CD4-positive, CD25-positive, alpha-beta regulatory T cell (primary cell): ENCODE measurements at regions not wholly inside any gene's neighbourhood (a gene's known extent, or its start where the extent isn't known, plus 50 kb on each side); places are given as distances from the start of the nearest gene placed in this dataset.
"Not testable (repeated sequence)": the region's sequence is repeated elsewhere in the genome, so short reads cannot be mapped to it uniquely, and the experiment has no call there.

Experiments used
- ATAC-seq, 2 donors: fragments of 150-1000 bp; cut with Tn5 transposase; one replicate each; pipeline ENCODE4 v1.10.0; 2021; ENCODE audit warnings: low read depth in 2 of 2, moderate number of reproducible peaks in 2 of 2, moderate library complexity in 1 of 2
- DNase-seq, 3 donors: peaks; one replicate each; pipeline versions ENCODE4 v3.0.0 to v3.0.0-alpha.2; 2012 to 2022; ENCODE audit warnings: mixed read lengths in 1 of 3
- H3K27ac ChIP-seq: one replicate; pipeline ENCODE4 v1.7.0; 2013; ENCODE audit warnings: mild to moderate bottlenecking, low read length; ENCODE audit not compliant: insufficient read depth, poor library complexity, severe bottlenecking
- H3K27me3 ChIP-seq: one replicate; pipeline ENCODE4 v1.7.0; 2013; ENCODE audit warnings: low read length; ENCODE audit not compliant: control insufficient read depth, insufficient read depth
- H3K36me3 ChIP-seq: one replicate; pipeline ENCODE4 v1.7.0; 2013; ENCODE audit warnings: mild to moderate bottlenecking, low read length, moderate library complexity; ENCODE audit not compliant: control insufficient read depth, insufficient read depth
- H3K4me1 ChIP-seq: 2 replicates; pipeline ENCODE4 v1.7.0; 2013; ENCODE audit warnings: mild to moderate bottlenecking, low read length; ENCODE audit not compliant: insufficient read depth, control insufficient read depth, poor library complexity, severe bottlenecking
- H3K4me3 ChIP-seq: one replicate; pipeline ENCODE4 v1.7.0; 2013; ENCODE audit warnings: low read depth, mild to moderate bottlenecking, low read length, moderate library complexity
- H3K9me3 ChIP-seq, 2 experiments: 1 replicate in 1 of 2; 2 replicates in 1 of 2; pipeline ENCODE4 v1.7.0; 2013; ENCODE audit warnings: low read length in 2 of 2, mild to moderate bottlenecking in 1 of 2, moderate library complexity in 1 of 2; ENCODE audit not compliant: control insufficient read depth in 2 of 2
- H3K27ac Mint-ChIP-seq, 3 donors: one replicate each; pipeline ENCODE4 v1.8.0; 2020 to 2022; ENCODE audit warnings: mild to moderate bottlenecking in 3 of 3, mixed read lengths in 3 of 3, moderate library complexity in 2 of 3
- H3K27me3 Mint-ChIP-seq: one replicate; pipeline ENCODE4 v1.8.0; 2022; ENCODE audit warnings: mild to moderate bottlenecking, mixed read lengths
- H3K36me3 Mint-ChIP-seq: one replicate; pipeline ENCODE4 v1.8.0; 2020; ENCODE audit warnings: mixed read lengths
- H3K4me1 Mint-ChIP-seq, 4 donors: one replicate each; pipeline ENCODE4 v1.8.0; 2020 to 2022; ENCODE audit warnings: mixed read lengths in 4 of 4, mild to moderate bottlenecking in 1 of 4
- H3K4me3 Mint-ChIP-seq, 4 donors: one replicate each; pipeline ENCODE4 v1.8.0; 2020 to 2022; ENCODE audit warnings: mild to moderate bottlenecking in 4 of 4, mixed read lengths in 4 of 4, moderate library complexity in 3 of 4
- H3K9me3 Mint-ChIP-seq, 7 donors: one replicate each; pipeline ENCODE4 v1.8.0; 2020 to 2022; ENCODE audit warnings: mixed read lengths in 7 of 7, mild to moderate bottlenecking in 3 of 7, moderate library complexity in 2 of 7

DNA sequence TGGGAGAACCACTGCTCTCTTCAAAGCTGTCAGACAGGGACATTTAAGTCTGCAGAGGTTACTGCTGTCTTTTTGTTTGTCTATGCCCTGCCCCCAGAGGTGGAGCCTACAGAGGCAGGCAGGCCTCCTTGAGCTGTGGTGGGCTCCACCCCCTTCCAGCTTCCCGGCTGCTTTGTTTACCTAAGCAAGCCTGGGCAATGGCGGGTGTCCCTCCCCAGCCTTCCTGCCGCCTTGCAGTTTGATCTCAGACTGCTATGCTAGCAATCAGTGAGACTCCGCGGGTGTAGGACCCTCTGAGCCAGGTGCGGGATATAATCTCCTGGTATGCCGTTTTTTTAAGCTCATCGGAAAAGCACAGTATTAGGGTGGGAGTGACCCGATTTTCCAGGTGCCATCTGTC lies 141.0 kb downstream of the PLPPR4 start:
- not testable (repeated sequence) for H3K36me3 ChIP-seq, H3K4me1 Mint-ChIP-seq, H3K27me3 Mint-ChIP-seq, H3K9me3 Mint-ChIP-seq, H3K4me3 Mint-ChIP-seq, H3K4me3 ChIP-seq, H3K36me3 Mint-ChIP-seq, DNase-seq, H3K27ac ChIP-seq, H3K27ac Mint-ChIP-seq, H3K4me1 ChIP-seq, ATAC-seq, H3K27me3 ChIP-seq, H3K9me3 ChIP-seq

DNA sequence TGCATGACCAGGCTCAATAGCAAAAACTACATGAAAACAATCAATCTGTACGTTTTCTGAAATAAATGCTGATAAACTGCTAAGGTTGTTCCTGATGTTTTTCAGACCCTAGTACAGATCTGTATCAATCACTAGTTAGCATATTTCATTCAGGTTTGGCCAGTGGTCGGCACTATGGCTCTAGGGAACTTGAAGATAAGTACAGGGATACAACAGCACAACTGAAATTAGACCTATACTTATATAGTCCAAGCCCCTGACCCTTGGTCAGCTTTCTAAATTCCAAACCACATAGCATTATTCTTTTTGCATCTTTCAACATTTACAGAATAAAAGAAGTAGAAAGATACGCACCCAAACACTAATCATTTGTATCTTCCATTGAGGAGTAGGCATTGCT lies 142.7 kb downstream of the PLPPR4 start:
- no peak overlapping the region for H3K4me3 ChIP-seq
- no peak overlapping the region for H3K27ac ChIP-seq
- Mint-ChIP-seq H3K36me3 (no peaks in the 10 kb centered on the region), H3K4me3 (no peak overlapping the region), H3K27ac (no peak overlapping the region), H3K9me3 (peaks cover 0 to 11% (median 0%) of the 10 kb centered on the region in 7 donors), H3K27me3 (no peaks in the 10 kb centered on the region), H3K4me1 (no peaks in the 10 kb centered on the region)
- H3K27me3 ChIP-seq: no peaks in the 10 kb centered on the region
- no peaks in the 10 kb centered on the region for H3K4me1 ChIP-seq
- DNase-seq (no peak), ATAC-seq (no peak)
- H3K36me3 ChIP-seq: no peaks in the 10 kb centered on the region
- H3K9me3 ChIP-seq: no peaks in the 10 kb centered on the region

DNA sequence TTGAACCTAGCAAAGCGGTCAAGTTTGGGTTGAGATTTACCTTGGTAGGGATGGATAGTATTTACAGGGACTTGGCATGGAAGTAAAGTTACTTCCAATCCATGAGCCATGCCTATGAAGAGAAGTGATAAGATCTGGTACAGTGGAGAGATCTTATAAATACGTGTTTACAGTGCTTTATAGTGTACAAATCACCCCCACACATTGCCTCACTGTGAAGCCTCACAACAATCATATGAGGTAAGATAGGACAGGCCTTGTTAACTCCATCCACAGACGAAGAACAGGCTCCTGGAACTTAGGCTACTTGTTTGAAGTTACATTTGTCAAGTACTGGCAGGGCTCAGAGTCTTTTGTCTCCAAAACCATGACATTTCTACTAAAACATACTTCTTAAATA lies 159.8 kb downstream of the PLPPR4 start:
- no peak overlapping the region for H3K4me3 Mint-ChIP-seq
- ATAC-seq (no peak), DNase-seq (no peak)
- no peaks in the 10 kb centered on the region for H3K4me1 Mint-ChIP-seq
- H3K36me3 Mint-ChIP-seq: no peaks in the 10 kb centered on the region
- H3K9me3 Mint-ChIP-seq: peaks cover 0 to 10% (median 0%) of the 10 kb centered on the region in 7 donors
- Histone ChIP-seq H3K4me3 (no peak overlapping the region), H3K4me1 (no peaks in the 10 kb centered on the region), H3K36me3 (no peaks in the 10 kb centered on the region), H3K27me3 (no peaks in the 10 kb centered on the region), H3K27ac (no peak overlapping the region), H3K9me3 (peaks cover 0 to 3% of the 10 kb centered on the region in 2 experiments)
- no peak overlapping the region for H3K27ac Mint-ChIP-seq
- no peaks in the 10 kb centered on the region for H3K27me3 Mint-ChIP-seq

DNA sequence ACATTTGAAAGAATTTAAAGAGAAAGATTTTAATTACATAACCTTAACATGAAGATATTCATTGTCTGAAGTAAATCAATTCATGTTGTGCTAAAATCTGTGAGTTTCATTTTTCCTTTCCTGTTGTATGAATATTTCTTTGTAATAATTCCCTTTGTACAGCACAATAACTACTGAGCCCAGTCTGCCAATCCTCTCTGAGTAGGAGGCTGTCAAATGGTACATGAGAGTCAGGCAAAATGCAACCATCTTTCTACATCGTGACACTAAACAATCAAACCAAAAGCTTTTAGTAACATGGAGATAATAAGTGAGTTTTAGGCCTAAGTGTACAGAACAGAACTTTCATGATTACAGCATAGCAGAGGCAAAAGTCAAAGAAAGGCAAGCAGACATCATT lies 165.5 kb downstream of the PLPPR4 start:
- H3K4me1 ChIP-seq: no peaks in the 10 kb centered on the region
- Mint-ChIP-seq H3K9me3 (peaks cover 0 to 3% (median 0%) of the 10 kb centered on the region in 7 donors), H3K4me3 (no peak overlapping the region), H3K4me1 (no peaks in the 10 kb centered on the region), H3K36me3 (no peaks in the 10 kb centered on the region), H3K27me3 (no peaks in the 10 kb centered on the region), H3K27ac (no peak overlapping the region)
- H3K36me3 ChIP-seq: no peaks in the 10 kb centered on the region
- H3K4me3 ChIP-seq: no peak overlapping the region
- peaks cover 0 to 3% of the 10 kb centered on the region in 2 experiments for H3K9me3 ChIP-seq
- DNase-seq (no peak), ATAC-seq (no peak)
- H3K27ac ChIP-seq: no peak overlapping the region
- no peaks in the 10 kb centered on the region for H3K27me3 ChIP-seq

DNA sequence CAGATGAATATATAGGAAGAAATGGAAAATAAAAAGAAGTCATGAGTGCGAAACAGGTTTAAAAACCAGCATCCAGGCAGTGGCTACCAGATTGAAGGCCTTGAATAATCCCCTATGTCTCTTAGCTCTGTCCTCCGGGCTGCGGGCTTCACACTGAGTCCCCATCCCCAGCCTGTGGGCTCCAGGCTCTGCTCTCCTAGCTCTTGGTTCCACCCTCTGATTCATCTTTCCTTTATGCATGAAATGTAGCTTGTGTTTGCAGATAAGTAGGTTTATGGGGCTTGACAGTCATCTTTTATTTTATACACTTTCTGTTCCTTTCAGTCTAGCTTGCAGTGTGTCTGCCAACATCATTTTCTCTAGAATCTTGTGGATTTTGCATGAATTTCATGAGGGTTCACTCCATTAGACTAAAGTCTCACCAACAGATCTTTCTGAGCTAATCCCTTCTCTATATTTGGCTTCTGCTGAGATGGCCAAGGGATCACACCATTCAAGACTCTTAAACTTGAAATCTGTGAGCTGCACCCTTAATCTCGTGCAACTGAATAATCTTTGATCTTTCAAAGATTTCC lies 174.5 kb downstream of the PLPPR4 start:
- Mint-ChIP-seq H3K27me3 (peaks cover 4% of the 10 kb centered on the region), H3K36me3 (no peaks in the 10 kb centered on the region), H3K9me3 (peaks cover 0 to 2% (median 0%) of the 10 kb centered on the region in 7 donors), H3K4me3 (no peak overlapping the region), H3K27ac (no peak overlapping the region), H3K4me1 (no peaks in the 10 kb centered on the region)
- no peak for ATAC-seq
- DNase-seq: no peak
- no peaks in the 10 kb centered on the region for H3K36me3 ChIP-seq
- no peaks in the 10 kb centered on the region for H3K27me3 ChIP-seq
- H3K9me3 ChIP-seq: no peaks in the 10 kb centered on the region
- H3K4me1 ChIP-seq: no peaks in the 10 kb centered on the region
- no peak overlapping the region for H3K4me3 ChIP-seq
- H3K27ac ChIP-seq: no peak overlapping the region

DNA sequence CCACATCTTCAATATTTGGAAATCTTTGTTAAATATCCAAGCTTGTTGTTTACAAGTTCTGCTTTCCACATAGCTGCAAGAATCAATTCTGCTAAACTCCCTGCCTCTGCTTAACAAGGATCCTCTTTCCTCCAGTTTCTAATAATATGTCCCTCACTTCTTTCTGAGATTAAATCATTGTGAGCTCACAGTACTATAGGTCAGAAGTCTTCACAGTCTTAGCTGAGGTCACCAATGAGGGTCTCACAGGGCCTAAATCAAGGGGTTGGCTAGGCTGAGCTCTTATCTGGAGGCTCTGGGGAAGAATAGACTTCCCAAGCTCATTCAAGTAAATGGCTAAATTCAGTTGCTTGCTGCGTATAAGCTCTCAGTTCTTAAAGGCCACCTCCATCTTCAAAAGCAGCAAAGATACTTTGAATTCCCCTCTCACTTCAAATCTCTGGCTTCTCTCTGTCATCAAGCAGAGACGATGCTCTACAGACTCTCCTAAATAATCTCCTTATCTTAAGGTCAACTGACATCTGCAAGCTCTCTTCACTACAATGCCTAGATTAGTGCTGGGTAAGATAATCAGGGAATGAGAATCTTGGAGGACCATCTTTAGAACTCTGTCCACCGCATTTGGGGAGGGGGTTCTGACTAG lies 175.3 kb downstream of the PLPPR4 start:
- DNase-seq (no peak), ATAC-seq (no peak)
- H3K9me3 ChIP-seq: no peaks in the 10 kb centered on the region
- Mint-ChIP-seq H3K4me3 (no peak overlapping the region), H3K27ac (no peak overlapping the region), H3K9me3 (peaks cover 0 to 2% (median 0%) of the 10 kb centered on the region in 7 donors), H3K4me1 (no peaks in the 10 kb centered on the region), H3K36me3 (no peaks in the 10 kb centered on the region), H3K27me3 (peaks cover 4% of the 10 kb centered on the region)
- H3K36me3 ChIP-seq: no peaks in the 10 kb centered on the region
- H3K27me3 ChIP-seq: no peaks in the 10 kb centered on the region
- H3K4me3 ChIP-seq: no peak overlapping the region
- no peaks in the 10 kb centered on the region for H3K4me1 ChIP-seq
- no peak overlapping the region for H3K27ac ChIP-seq

DNA sequence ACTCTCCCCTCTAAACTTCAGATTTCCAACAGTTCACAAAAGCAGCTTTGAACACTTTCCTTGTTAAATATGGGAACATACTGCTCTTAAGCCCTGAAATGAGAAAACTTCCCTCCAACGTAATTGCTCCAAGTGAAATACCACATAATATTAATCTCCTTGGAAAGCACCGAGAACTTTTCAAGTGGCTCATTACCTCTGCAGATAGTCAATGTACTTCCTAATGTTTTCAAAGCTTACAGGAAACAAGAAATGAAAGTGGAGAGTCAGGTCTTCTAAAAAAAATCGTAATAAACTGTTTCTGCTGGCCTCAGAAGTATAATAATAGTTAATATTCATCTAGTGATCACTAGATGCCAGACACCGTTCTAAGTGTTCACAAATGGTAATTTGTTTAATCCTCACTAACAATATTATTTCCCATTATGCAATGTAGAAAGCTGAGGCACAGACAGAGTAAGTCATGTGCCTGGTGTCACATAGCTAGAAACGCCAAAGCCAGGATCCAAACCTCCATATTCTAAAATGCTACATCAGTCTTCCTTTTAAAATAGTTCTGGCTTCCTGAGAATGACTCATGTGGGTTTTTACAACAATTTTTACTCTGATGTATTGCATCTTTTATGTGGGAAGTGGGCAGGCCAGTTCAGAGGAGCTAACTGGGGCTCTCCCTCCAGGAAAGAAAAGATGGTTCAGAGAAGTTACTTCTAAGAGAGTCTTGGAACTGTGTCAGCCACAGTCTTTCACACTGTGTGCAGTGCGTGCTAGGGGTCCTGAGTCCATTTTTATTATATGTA lies 177.2 kb downstream of the PLPPR4 start:
- no peak overlapping the region for H3K27ac ChIP-seq
- no peaks in the 10 kb centered on the region for H3K36me3 ChIP-seq
- H3K4me3 ChIP-seq: no peak overlapping the region
- no peaks in the 10 kb centered on the region for H3K4me1 ChIP-seq
- Mint-ChIP-seq H3K4me1 (no peaks in the 10 kb centered on the region), H3K27me3 (peaks cover 4% of the 10 kb centered on the region), H3K4me3 (no peak overlapping the region), H3K27ac (no peak overlapping the region), H3K9me3 (peaks cover 0 to 2% (median 0%) of the 10 kb centered on the region in 7 donors), H3K36me3 (no peaks in the 10 kb centered on the region)
- ATAC-seq (no peak), DNase-seq (no peak)
- H3K27me3 ChIP-seq: no peaks in the 10 kb centered on the region
- H3K9me3 ChIP-seq: no peaks in the 10 kb centered on the region
